ENCODE measurements at regions not wholly inside any gene's neighbourhood (a gene's known extent, or its start where the extent isn't known, plus 50 kb on each side); places are given as distances from the start of the nearest gene placed in this dataset.

DNA sequence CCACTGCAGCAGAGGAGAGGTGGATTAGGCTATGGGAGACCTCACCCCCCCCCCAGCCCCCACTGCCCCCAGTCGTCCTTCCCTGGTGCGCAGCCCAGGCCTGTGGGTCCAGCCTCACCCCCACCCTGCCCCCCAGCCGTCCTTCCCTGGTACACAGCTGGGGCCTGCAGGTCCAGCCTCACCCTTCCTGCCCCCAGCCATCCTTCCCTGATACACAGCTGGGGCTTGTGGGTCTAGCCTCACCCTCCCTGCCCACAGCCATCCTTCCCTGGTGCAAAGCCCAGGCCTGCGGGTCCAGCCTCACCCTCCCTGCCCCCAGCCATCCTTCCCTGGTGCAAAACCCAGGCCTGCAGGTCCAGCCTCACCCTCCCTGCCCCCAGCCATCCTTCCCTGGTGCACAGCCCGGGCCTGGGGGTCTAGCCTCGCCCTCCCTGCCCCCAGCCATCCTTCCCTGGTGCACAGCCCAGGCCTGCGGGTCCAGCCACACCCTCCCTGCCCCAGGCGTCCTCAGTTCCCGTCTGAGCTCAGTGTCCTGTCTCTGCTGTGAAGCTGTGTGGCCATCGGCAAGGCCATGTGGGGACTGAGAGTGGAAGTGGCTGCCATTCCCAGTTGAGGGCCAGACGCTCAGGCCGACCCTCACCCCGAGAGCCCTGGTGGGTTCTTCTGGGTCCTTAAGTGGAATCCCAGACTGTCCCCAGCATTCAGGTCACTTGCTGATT lies 86.8 kb upstream of the SNTG2 start:
- no peak for DNase-seq (ENCODE audit: low read depth in 1 of 2, low spot score in 1 of 2)
- in situ Hi-C loops (cut with HindIII; ENCODE audit: low pct_unique_long_range_greater_than_20kb, low sequenced_read_pairs): no loop called here
- TF ChIP-seq JUND (IDR thresholded peaks at IDR 0.05; ENCODE audit: low read depth): no peak

DNA sequence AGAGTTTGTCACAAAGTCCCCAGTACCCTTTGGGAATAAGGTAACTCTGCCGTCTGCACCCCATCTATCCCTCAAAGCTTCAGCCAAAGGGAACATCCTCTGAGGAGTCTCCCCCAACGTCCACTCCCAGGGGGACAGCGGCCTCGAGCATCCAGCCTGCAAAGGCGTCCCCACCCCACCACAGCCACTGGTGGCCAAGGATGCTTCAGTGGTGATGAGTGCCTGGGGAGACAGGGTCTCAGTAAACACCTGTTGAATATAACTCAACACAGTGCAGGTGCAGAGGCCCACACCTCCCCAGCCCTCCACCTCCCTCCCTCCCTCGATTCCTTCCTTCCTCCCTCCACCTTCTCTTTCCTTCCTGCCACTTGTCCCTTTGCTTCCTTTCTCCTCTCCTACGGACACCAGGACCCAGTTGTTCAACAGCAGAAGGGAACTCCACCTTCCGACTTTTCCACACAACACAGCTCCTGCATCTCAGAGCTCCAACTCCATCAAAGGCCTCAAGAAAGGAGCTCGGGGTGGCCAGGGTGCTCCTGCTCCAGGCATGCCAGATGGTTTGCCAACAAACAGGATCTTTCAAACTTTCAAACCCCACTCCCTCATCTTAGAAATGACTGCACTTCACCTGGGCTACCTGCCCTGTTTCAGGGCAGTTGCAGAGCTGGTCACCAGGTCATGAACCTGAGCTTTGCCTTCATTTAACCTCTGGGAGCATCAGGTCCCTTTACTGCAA lies 87.8 kb upstream of the SNTG2 start:
- in situ Hi-C loops (cut with HindIII; ENCODE audit: low pct_unique_long_range_greater_than_20kb, low sequenced_read_pairs): no loop called here
- no peak for DNase-seq (ENCODE audit: low read depth in 1 of 2, low spot score in 1 of 2)
- TF ChIP-seq JUND (IDR thresholded peaks at IDR 0.05; ENCODE audit: low read depth): no peak

DNA sequence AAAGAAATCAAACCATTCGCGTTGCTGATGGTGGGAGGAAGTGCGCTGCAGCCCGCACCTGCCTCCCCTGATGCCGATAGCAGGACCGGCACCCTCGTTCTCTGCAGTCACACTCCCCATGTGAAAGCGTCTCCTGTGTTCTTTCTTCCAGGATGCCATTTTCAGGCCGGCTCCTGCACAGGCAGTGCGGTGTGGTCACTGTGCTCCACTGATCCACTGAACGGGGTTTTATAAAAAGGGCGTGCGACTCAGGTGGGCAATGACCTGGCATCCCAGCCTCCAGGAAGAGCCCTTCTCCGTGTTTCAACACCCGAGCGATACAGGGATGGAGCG lies 88.3 kb upstream of the SNTG2 start:
- TF ChIP-seq JUND (IDR thresholded peaks at IDR 0.05; ENCODE audit: low read depth): no peak
- in situ Hi-C loops (cut with HindIII; ENCODE audit: low pct_unique_long_range_greater_than_20kb, low sequenced_read_pairs): no loop called here

DNA sequence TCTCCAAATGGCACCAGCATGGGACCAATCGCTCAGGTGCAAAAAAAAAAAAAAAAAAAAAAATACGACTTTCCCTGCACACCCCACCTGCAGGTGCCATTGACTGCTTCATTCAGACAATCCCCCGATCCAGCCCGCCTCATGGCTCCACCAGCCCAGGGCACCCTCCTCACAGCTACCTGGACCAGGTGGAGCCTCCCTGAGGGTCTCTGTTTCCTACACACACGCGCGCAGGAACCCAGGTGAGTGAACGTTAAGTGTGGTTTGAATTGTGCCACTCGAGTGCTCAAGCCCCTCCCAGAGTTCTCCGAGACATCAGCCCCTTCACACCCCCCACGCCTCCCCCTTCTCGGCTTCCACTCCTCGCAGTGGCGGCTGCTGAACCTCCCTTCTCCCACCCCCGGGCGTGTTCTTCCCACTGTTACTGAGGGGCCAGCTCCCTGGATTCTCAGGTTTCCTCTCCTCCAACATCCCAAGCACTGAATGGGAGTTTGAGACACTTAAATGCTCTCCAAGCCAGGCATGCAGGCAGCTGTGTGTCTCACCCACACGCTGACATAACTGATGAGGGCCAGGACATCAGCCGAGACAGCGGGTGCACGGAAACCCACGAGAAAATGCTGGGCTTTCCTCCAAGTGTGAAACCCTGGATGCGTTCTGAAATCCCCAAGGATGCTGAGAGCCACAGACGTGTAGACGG lies 88.8 kb upstream of the SNTG2 start:
- TF ChIP-seq JUND (IDR thresholded peaks at IDR 0.05; ENCODE audit: low read depth): no peak
- in situ Hi-C loops (cut with HindIII; ENCODE audit: low pct_unique_long_range_greater_than_20kb, low sequenced_read_pairs): no loop called here
- DNase-seq (ENCODE audit: low read depth in 1 of 2, low spot score in 1 of 2): no peak

More for the DNA sequence above, 88.3 kb upstream of the SNTG2 start:
- no peak for DNase-seq (ENCODE audit: low read depth in 1 of 2, low spot score in 1 of 2)

DNA sequence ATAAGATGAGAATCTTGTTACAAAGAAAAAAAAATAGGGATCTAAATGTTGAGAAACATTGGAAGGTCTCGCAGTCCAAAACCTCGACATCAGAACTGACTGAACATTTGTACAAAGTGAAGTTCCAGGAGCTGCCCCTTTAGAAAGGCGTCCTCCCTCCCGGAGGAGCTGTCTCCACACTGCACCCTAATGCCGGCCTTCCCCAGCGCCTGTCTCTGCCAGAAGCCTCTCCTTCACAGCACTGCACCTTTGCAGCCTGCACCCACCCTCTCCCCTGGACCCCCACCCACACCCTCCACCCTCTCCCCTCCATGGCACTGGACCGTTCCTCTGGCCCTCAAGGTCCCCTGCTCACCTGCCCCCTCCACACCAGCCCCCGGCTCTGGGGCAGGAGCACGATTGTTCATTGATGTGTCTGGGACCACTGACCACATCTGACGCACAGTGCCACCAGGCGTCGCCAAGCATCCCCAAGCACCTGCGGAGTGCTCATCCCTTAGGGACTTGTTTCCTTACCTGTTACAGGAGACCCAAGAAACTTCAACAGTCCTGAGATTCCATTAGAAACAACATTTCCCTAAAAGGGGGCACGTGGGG lies 90.3 kb upstream of the SNTG2 start:
- in situ Hi-C loops (cut with HindIII; ENCODE audit: low pct_unique_long_range_greater_than_20kb, low sequenced_read_pairs): no loop called here
- TF ChIP-seq JUND (IDR thresholded peaks at IDR 0.05; ENCODE audit: low read depth): no peak
- no peak for DNase-seq (ENCODE audit: low read depth in 1 of 2, low spot score in 1 of 2)

DNA sequence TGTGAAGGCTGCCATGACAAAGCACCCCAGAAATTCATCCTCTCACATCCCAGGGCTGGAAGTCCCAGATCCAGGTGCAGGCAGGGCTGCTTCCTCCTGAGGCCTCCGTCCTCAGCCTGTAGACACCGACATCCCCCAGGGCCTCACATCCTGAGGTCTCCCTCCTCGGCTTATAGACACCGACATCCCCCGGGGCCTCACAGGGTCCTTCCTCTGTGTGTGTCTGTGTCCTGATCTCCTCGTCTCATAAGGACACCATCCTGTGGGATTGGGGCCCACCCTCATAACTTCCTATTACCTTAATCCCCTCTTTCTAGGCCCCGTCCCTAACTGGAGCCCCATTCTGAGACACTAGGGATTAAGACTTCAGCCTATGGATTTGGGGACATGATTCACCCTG lies 92.0 kb upstream of the SNTG2 start:
- in situ Hi-C loops (cut with HindIII; ENCODE audit: low pct_unique_long_range_greater_than_20kb, low sequenced_read_pairs): no loop called here
- no peak for TF ChIP-seq JUND (IDR thresholded peaks at IDR 0.05; ENCODE audit: low read depth)

DNA sequence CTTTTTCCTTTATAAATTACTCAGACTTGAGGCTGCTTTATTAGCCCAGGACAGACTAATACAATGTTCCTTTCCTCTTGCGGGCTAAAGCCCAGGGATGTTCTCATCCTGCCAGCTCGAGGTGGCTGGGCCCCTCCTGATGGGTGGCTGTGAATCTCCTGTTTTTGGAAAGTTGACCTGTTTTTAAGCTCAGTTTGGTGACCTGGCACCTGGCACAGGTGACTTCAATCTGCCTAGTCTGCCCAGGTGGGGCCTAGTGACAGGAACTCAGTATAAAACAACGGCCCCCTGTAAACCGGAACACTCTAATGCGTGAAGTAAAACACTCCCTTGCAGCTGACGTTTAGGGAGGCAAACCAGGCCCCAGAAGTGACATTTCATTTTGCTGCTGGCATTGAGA lies 92.7 kb upstream of the SNTG2 start:
- DNase-seq (ENCODE audit: low read depth in 1 of 2, low spot score in 1 of 2): no peak
- in situ Hi-C loops (cut with HindIII; ENCODE audit: low pct_unique_long_range_greater_than_20kb, low sequenced_read_pairs): no loop called here
- no peak for TF ChIP-seq JUND (IDR thresholded peaks at IDR 0.05; ENCODE audit: low read depth)

More for the DNA sequence above, 92.0 kb upstream of the SNTG2 start:
- DNase-seq (ENCODE audit: low read depth in 1 of 2, low spot score in 1 of 2): no peak

DNA sequence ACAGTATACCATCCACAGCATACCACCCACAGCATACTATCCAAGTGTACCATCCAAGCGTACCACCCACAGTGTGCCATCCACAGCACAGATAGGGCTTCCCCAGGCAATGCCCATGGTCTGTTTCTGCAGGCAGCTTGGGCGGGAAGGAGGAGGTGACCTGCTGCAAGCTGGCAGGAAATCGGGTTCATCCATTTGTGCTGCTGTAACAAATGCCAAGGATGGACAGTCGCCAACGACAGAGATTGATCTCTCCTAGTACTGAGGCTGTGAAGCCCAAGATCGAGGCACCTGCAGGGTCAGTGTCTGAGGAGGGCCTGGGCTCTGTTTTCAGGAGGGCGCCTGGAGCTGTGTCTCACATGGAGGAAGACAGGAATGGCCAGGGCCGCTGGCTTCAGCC lies 93.6 kb upstream of the SNTG2 start:
- DNase-seq (ENCODE audit: low read depth in 1 of 2, low spot score in 1 of 2): no peak
- no peak for TF ChIP-seq JUND (IDR thresholded peaks at IDR 0.05; ENCODE audit: low read depth)
- in situ Hi-C loops (cut with HindIII; ENCODE audit: low pct_unique_long_range_greater_than_20kb, low sequenced_read_pairs): no loop called here

DNA sequence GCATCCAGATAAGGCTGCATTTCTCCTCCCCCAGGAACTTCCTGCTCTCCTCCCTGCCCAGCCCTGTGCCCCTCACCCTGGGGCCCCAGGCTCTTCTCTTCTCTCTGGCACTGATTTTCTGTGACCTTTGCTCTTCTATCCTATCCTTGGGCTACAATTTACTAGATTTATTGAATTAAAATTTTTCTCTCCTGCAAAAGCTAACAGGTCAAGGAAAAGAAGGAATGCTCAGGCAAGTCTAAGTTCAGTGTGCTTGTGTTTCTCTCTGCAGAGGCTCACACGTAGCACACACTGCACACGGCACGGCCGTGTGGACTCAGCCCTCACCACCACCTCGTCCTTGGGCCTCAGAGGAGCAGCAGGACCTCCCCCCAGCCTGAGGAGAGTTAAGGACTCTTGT lies 94.2 kb upstream of the SNTG2 start:
- in situ Hi-C loops (cut with HindIII; ENCODE audit: low pct_unique_long_range_greater_than_20kb, low sequenced_read_pairs): no loop called here
- no peak for TF ChIP-seq JUND (IDR thresholded peaks at IDR 0.05; ENCODE audit: low read depth)
- no peak for DNase-seq (ENCODE audit: low read depth in 1 of 2, low spot score in 1 of 2)

DNA sequence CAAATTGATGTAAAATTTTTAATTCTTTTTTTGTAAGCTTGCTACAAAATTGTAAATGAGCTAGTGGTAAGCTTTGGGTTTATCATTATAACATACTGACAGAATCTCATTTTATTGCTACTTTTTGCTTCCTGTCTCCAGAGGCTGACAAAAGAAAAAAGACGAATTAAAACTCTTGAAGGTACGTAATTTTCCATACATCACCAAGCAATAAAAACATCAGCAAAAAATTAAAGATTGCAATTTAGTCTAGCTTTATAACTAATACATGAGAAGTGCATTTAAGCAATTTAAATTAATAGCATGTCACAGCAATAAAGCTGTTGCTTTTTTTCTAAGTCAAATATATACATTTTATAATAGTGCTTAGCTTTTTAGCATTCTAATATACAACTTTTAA lies 94.6 kb upstream of the SNTG2 start:
- no peak for TF ChIP-seq JUND (IDR thresholded peaks at IDR 0.05; ENCODE audit: low read depth)
- in situ Hi-C loops (cut with HindIII; ENCODE audit: low pct_unique_long_range_greater_than_20kb, low sequenced_read_pairs): no loop called here
- no peak for DNase-seq (ENCODE audit: low read depth in 1 of 2, low spot score in 1 of 2)

DNA sequence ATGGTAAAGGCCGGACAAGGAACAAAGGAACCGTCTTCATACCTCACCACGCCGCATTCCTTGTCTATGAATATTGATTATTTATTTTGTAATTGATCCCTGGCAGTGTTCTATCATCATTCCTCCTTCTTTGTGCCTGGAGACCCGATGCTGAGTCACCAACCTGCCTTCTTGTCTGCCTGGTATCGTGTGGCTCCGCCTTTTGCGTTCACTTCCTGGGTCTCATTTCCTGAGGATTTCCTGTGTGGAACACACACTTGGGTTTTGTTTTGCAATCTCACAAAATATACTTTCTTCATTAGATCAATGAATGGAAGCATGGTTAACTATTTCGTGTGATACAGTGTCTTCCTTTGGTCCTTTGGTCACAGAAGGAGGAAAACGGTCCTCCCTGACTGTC lies 95.5 kb upstream of the SNTG2 start:
- in situ Hi-C loops (cut with HindIII; ENCODE audit: low pct_unique_long_range_greater_than_20kb, low sequenced_read_pairs): no loop called here
- no peak for DNase-seq (ENCODE audit: low read depth in 1 of 2, low spot score in 1 of 2)
- no peak for TF ChIP-seq JUND (IDR thresholded peaks at IDR 0.05; ENCODE audit: low read depth)

DNA sequence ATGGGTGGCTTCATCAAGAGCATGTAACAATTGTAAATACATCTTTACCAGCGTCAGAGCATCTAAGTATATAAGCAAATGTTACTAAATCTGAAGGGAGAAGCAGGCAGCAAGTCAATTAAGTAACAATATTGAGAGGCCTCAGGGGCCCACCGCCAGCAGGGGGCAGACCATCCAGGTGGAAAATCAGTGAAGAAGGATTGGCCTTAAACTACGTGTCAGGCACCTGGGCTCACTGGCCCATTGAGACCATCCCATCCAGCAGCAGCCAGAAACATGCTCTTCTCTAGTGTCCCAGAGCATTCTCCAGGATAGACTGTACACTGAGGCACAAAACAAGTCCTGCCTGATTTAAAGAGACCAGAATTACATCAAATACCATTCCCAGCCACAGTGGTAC lies 96.2 kb upstream of the SNTG2 start:
- peak in 1 of 2 experiments; percentile 25 for DNase-seq (ENCODE audit: low read depth in 1 of 2, low spot score in 1 of 2)
- in situ Hi-C loops (cut with HindIII; ENCODE audit: low pct_unique_long_range_greater_than_20kb, low sequenced_read_pairs): no loop called here
- TF ChIP-seq JUND (IDR thresholded peaks at IDR 0.05; ENCODE audit: low read depth): no peak

Measured in T47D (cell line).